Stimulated activated CD4-positive, alpha-beta T cell treated with anti-CD3 and anti-CD28 coated beads, Interleukin-15, amount 100 ng/mL, for 48 hours (primary cell): ENCODE measurements at regions not wholly inside any gene's neighbourhood (a gene's known extent, or its start where the extent isn't known, plus 50 kb on each side); places are given as distances from the start of the nearest gene placed in this dataset.
"Not testable (repeated sequence)": the region's sequence is repeated elsewhere in the genome, so short reads cannot be mapped to it uniquely, and the experiment has no call there.

Source experiments
- DNase-seq, 2 donors: peaks; one replicate each; pipeline ENCODE4 v3.0.0-alpha.2; 2020; ENCODE audit warnings: low read depth in 2 of 2

DNA sequence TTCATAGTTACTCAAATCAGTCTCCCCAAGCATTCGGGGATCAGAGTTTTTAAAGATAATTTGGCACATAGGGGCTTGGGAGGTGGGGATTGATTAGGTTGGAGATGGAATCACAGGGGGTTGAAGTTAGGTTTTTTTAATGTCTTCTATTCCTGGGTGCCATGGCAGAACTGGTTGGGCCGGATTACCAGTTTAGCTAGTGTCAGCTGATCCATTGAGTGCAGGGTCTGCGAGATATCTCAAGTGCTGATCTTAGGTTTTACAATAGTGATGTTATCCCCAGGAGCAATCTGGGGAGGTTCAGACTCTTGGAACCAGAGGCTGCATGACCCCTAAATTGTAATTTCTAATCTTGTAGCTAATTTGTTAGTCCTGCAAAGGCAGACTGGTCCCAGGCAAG is 163.5 kb upstream of the ATP10A start:
- DNase-seq: not testable (repeated sequence)

DNA sequence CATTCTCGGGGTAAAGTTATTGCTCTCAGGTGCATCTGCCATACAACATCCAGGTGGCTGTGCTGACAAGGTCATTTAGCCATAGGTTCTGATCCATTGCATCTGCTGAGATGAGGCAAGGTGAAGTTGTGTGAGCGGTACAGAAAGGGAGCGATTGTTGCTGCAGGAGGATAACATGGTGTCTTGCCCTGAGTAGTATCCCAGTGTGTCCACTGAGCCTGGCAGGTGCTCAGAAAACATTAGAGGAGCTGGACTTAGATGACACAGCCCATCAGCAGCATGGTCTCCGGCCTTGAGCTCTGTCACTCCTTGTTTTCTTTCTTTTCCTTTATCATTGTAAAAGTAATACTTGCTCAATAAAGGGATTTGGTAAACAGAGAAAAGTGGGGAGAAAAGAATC is 161.1 kb upstream of the ATP10A start:
- DNase-seq: no peak

DNA sequence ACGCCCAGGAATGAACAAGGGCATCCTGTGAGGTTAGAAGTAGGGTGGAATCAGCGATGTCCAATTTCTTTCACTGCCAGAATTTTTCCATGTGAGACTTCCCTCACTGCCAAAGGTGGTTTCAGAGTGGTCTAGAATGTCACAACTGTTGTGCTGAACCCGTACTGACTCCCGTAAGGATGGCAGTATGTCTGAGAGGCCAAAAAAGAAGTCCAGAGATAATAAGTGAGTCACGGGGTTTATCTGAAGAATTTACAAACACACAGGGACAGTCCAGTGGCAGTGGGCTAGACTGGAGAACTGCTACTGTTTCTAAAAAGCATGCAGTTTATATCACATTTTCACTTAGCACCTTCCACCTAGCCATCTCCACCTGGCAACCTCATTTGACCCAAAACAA is 160.6 kb upstream of the ATP10A start:
- DNase-seq: no peak

DNA sequence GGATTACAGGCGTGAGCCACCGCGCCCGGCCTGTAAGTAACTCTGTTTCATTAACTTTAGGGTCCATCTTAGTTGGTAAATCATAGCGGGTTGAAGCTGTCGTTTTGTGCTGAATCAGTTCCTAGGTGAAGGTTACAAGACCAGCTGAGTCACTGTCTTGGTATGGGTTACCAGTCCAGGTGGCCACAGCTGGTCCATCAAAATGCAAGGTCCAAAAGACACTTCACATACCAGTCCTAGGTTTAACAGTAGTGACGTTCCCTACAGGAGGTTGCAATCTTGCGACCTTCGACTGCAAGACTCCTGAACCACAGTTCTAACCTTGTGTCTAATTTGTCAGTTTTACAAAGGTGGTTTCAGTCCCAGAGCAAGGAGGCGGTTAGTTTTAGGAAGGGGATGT is 160.1 kb upstream of the ATP10A start:
- no peak for DNase-seq

DNA sequence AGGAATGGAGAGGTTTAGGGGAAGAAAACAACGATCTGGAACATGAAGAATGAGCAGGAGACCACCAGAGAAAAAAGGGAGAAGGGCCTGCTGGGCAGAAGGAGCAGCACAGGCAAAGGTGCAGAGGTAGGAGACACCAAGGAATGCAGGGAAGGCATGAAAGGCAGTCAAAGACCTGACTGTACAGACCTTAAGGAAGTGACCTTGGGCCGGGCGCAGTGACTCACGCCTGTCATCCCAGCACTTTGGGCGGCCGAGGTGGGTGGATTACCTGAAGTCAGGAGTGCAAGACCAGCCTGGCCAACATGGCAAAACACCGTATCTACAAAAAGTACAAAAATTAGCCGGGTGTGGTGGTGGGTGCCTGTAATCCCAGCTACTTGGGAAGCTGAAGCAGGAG is 157.7 kb upstream of the ATP10A start:
- DNase-seq: no peak

DNA sequence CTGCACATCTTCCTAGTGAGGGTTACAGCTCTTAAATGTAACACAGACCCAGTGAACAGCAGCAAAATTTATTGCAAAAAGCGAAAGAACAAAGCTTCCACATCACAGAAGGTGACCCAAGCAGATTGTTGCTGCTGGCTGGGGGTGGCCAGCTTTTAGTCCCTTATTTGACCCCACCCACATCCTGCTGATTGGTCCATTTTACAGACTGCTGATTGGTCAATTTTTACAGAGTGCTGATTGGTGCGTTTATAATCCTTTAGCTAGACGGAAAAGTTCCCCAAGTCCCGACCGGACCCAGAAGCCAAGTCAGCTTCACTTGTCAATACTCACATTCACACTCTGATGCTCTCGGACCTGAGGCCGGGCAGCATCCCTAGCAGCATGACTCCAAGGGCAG is 154.5 kb upstream of the ATP10A start:
- DNase-seq: no peak

DNA sequence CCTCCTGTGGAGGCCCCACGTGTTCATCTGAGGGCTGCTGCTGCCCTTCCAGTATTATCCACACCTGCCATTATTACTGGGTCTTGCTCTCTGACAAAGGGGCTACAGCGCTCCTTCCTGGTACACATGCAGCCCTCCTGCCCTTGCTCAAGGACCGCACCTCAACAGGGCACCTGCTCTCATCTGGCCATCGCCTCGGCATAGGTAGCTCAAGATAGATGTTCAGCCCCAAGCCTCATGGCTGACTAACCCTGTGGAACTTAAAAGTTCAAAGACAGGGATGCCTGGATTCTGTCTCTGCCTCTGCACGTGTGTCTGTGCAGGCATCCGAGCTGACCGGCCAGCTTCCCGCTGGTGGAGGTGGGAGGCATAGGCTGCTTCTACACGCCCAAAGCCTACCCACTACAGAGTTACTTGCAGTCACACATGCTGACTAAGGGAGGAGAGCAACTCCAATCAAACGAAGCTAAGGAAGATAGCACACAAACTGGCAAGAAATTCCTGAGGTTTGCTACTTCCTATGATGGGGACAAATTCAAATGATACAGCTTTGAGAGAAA is 152.5 kb upstream of the ATP10A start:
- no peak for DNase-seq

DNA sequence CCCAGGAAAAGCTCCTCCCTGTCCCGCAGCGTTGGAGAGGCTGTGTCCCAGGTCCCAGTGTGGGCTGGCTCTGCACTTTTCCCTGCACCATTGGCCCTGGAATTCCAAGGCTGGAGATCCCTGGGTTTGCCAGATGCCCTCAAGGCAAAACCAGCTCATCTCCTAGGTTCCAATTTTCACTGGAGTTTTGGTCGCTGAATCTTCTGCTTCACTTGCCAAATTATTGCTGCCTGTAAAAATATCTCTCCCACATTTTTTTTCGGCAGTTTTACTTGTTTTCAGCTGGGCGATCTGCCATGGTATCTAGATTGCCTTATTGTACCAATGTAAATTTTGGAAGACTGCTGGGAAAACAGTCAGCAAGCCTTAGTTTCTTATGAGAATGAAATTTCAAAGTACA is 150.9 kb upstream of the ATP10A start:
- no peak for DNase-seq

DNA sequence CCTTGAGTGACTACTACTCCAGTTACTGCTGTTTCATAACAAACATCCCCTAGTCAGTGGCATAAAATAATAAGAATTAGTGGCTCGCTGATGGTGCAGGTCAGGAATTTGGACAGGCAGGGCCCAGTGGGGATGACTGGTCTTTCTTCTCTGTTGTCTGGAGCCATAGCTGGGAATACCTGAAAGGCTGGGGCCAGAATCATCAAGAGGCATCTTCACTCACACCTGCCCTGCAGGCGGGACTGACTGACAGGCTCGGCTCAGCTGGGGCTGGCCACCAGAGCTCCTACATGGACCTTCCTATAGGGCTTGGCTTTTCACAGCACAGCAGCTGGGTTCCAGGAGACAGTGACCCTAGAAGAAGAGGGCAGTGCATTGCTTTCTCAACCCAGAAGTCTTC is 148.8 kb upstream of the ATP10A start:
- no peak for DNase-seq

DNA sequence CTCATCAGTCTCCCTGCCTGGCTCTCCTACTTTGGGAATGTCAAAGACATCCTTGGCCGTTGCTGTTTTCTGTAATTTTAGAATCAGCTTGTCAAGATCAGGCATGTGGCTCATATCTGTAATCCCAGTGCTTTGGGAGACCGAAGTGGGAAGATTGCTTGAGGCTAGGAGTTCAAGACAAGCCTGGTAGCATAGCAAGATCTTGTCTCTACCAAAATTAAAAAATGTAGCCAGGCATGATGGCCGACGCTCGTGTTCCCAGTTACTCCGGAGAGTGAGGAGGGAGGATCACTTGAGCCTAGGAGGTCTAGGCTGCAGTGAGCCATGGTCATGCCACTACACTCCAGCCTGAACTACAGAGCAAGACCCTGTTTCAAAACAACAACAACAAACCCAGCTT is 144.0 kb upstream of the ATP10A start:
- no peak for DNase-seq

DNA sequence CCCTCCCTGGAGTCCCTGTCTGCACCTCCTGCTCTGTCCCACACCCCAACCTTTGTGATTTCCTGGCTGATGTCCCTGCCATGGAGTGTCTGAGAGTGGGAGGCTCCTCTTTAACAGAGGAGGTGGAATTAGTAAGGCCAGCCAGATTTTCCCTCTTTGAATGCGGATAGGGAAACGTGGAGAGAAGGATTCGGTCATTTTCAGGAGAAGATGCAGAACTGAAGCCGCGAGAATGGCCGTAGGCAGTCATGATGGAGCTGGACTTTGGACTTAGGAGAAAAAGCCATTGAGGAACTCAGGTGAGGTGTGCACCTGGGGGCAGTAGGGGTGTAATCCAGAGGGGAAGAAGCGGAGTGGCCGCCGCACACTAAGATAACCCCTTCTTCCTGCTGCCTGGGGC is 138.1 kb upstream of the ATP10A start:
- no peak for DNase-seq

DNA sequence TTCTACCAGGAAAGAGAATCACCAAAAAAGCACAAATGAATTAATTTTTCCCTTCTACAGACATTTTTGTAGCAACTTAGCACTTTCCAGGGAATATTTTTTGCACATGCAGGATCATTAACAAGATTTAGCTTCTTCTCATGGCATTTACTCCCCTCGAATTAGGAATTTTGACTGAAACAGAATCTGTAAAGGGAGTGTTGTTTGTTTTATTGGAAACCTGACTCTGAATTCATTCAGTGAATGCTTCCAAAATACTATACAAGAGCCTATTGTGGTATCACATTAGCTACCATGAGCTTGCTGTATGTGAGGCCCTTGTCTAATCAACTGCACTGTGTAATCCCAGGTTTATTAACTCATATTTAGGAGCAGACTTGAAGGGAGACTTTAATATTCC is 130.4 kb upstream of the ATP10A start:
- no peak for DNase-seq

DNA sequence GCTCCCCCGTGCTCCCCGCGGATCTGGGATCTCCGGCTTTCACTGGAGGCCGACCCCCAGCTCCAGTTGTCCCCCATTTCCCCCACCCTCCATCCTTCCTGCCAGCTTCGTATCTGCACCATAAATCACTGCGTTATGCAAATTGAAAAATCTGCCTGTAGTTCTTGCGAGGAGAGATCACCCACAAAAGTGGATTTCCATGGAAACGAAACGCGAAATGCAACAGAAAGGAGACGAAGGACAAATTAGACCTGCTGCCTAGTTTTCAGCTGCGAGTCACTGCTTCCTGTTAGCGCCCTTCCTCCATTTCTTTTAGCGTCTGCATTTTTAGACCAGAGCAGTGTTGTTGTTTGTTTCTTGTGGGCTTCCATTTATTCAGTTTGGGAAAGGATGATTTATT is 127.1 kb upstream of the ATP10A start:
- DNase-seq: no peak

DNA sequence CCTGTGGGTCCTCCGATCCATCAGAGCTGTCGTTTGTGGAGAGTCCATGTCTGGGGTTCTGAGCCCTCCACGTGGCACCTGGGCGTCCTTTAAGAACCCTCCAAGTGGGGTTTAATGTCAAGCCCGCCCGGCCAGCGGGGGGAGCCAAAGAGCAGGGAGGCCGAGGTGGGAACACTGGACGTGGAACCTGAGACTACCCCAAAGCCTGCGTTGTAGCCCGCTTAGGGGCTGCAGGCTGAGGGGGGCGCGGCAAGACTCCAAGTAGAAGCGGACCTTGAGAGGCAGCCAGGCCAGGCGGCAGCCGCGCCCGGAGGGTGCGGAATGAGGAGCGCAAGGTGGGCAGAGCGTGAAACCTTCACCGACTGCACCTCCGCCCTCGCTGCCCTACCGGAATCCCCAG is 126.2 kb upstream of the ATP10A start:
- DNase-seq: no peak

DNA sequence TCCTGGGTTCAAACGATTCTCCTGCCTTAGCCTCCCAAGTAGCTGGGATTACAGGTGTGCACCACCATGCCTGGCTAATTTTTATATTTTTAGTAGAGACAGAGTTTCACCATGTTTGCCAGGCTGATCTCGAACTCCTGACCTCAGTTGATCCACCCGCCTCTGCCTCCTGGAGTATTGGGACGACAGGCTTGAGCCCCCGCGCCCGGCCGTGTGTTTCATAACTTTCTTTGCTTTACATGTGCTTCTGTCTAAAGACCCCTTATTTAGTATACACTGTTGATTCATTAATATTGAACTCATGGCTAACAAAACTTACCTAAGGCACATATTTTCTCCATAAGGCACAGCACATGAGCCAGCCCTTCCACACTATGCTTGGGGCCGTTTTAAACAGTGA is 125.6 kb upstream of the ATP10A start:
- DNase-seq: not testable (repeated sequence)

DNA sequence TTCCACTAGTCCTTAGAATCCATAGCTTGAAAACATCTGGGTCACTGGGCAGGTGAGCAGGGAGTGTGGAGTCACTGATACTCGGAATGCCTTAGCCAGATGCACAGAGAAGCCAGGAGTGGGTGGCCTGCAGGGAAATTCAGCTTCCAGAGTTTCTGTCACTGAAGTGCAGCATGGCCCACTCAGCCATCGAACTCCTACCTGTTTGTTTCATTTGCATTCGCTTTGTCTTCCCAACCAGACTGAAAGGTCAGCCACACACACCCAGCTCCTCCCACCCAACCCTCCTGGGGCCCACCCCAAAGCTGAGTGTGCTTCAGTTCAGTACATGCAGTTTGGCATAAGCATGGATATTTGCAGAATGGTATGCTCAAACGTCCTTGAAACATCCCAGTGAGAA is 124.5 kb upstream of the ATP10A start:
- DNase-seq: no peak

DNA sequence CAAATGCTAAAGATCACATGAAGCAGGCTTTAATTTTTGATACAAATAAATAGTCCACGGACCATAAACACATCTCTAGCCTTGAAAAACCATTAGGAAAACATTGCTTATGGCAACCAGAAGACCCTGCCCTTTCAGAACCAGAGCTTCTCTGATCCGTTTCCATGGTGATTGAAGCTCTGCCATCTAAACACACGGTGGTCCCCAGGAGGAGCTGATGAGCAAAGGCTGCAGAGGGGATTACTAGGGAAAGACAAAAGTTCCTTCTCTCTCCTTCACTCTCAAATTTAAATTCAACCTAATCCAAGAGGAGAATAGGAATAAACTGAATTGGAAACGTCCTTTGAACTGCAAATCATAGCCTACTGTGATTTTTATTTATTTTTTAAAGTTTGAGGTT is 122.0 kb upstream of the ATP10A start:
- no peak for DNase-seq

DNA sequence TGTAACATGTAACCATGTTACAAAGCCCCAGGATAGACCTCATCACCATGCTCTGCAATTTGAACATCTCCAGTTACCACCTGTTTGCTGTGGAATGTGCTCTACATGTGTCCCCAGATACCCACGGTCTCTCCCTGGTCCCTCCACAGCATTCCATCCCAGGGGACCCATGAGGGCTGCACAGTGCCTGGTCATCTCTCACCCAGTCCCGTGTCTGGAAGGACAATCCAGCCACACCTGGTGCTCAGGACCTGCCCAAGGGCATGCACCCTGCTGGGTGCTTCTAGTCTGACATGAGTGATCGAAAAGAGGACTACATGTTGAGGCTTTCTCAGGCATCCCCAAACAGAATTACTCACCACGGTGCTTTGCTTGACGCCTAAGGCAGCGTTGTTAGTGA is 119.6 kb upstream of the ATP10A start:
- DNase-seq: no peak

DNA sequence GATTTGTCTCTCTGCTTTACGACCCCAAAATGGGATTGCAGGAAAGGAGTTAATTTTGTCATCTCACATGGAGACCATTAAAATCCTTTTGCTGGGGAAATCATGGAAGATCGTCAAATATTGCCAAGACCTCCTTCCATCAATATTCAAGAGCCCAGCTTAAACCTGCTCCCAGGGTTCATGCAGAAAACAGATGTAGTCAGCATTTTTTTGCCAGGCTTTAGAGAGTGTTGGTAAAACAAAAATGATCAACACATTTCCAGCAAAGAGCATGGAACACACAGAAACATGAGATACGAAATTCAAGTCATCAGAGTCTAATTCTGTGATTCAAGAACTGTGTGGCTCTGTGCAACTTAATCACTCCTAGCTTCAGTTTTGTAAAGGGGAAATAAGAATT is 118.0 kb upstream of the ATP10A start:
- no peak for DNase-seq

DNA sequence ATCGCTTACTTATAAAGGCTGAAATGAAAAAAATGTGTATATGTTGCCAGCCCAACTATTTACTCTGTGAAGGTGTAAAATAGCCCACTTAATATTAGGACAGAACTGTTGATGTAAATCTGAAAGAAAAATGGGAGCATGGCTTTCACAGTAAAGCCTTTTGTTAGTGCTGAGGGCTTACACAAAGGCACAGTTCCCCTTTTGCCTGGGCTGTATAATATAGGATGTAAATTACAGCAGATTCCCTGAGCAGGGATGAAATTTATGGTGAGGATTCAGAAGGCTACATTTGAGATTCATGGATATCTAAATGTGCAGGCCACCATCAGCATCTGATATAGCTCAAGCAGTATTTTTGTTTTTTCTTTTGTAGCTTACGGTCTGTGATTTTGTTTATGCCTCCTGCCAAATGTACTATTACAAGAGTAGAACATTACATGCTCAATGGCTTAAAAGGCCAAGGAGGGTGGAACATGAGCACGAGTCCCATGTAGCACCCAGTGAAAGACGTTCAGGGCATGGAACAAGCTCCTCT is 109.1 kb upstream of the ATP10A start:
- no peak for DNase-seq

DNA sequence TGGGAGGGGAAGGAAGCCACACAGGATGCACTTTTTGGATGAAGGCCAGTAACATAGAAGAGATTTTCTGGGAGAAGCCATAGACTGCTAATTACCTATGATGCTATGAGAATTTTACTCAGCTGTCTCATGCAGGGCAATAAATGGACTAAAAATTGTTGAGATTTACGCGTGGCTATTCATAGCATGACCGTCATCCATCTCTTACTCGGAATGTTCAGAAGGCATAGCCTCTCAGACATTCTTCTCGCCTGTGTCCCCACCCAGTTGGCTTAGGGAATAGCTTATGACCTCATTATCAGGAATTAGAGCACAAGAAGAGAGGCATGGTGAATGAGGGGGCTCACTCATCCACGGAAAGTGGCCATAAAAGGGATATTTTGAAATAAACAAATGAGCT is 107.9 kb upstream of the ATP10A start:
- DNase-seq: no peak

DNA sequence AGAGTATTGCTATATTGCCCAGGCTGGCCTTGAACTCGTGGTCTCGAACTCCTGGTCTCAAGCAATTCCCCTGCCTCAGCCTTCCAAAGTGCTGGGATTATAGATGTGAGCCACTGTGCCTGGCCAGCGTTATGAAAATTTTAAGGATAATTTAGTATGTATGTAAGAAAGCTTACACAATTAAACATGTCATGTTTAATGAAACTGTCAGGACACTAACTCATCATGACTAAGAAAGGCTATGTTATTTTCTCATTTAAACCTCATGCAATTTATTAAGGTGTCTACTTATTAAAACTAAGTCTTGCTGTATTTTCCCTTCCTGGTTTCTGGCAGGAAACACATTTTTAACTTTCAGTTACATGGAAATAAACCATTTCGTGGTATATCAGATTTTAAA is 106.8 kb upstream of the ATP10A start:
- no peak for DNase-seq

DNA sequence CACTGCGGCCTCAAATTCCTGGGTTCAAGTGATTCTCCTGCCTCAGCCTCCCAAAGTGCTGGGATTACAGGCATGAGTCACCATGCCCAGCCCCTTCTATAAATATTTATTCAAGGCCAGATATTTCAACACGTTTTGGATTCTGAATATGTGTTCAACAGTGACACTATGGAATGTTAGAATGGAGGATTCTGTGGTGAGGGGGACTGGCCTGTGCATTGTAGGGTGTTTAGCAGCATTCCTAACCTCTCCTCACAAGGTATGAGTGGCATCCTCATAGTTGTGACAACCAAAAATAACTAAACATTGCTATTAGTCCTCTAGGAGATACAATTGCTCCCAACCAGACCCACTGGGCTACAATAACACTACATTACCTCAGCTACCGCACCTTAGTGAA is 104.0 kb upstream of the ATP10A start:
- DNase-seq: no peak

DNA sequence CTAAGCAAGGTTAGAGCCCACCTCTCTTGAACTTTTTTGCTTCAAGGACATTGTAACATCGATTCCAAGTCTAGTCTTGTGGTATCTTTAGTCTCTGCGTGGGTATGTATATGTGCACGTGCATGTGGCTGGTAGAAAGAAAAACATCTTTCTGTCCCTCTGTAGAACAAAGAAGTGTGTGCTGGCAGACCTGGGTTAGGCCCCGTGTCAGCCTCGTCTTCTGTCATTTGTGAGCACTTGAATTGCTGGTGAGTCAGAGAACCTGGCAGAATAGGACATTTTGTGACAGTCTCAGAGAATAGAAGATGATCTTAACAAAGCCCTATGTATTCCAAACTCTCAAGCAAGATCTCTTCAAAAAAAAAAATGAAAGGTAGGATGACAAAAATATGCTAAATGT is 102.2 kb upstream of the ATP10A start:
- DNase-seq: no peak

DNA sequence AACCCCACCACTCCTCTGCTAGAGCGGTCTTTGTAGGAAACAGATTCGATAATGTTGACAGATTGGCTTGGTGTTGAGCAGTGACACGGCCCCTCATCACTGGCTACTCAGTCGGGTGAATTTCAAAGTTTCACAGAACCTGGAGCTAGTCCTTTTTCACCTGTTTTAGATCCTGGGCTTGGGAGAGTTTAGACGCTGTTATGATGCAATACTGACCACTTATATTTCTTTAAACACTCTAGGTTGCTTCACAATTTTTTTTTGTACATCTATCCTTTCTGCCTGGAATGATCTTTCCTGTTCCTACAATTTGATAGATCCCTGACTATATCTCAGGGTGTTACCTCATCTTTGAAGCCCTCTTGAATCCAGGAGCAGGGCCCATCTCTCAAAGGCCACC is 97.1 kb upstream of the ATP10A start:
- DNase-seq: no peak
